DND-41 (cell line): ENCODE measurements at regions not wholly inside any gene's neighbourhood (a gene's known extent, or its start where the extent isn't known, plus 50 kb on each side); places are given as distances from the start of the nearest gene placed in this dataset.
"Not testable (repeated sequence)": the region's sequence is repeated elsewhere in the genome, so short reads cannot be mapped to it uniquely, and the experiment has no call there.

Source experiments
- ATAC-seq: fragments of 200-7000 bp; cut with Tn5 transposase; 3 replicates; pipeline ENCODE4 v1.9.1; 2021; ENCODE audit warnings: low read depth; ENCODE audit not compliant: insufficient read depth
- DNase-seq: peaks from one replicate; pipeline ENCODE4 v3.0.0-alpha.2; 2020
- H2AFZ ChIP-seq: 2 replicates; pipeline ENCODE4 v1.6.0; 2012; ENCODE audit warnings: low read depth, low read length
- H3K27ac ChIP-seq: 2 replicates; pipeline ENCODE4 v1.5.1; 2012; ENCODE audit warnings: low read length, inconsistent platforms
- H3K27me3 ChIP-seq: fragments of 200-600 bp; sonication (generic); 2 replicates; pipeline ENCODE4 v1.6.0; 2012; ENCODE audit warnings: low read length, mild to moderate bottlenecking, inconsistent platforms; ENCODE audit not compliant: insufficient read depth, poor library complexity
- H3K36me3 ChIP-seq: 2 replicates; pipeline ENCODE4 v1.5.1; 2012; ENCODE audit warnings: low read length, inconsistent platforms; ENCODE audit not compliant: insufficient read depth
- H3K4me1 ChIP-seq: 2 replicates; pipeline ENCODE4 v1.5.1; 2012; ENCODE audit warnings: mild to moderate bottlenecking, low read length; ENCODE audit not compliant: insufficient read depth
- H3K4me2 ChIP-seq: 2 replicates; pipeline ENCODE4 v1.6.0; 2012; ENCODE audit warnings: mild to moderate bottlenecking, moderate library complexity, low read length, inconsistent platforms; ENCODE audit not compliant: insufficient read depth
- H3K4me3 ChIP-seq, 2 experiments: fragments of 200-600 bp in 1 of 2; shearing (Covaris generic) in 1 of 2; 2 replicates each; pipeline ENCODE4 v1.5.1; 2012 to 2016; ENCODE audit warnings: inconsistent platforms in 2 of 2, low read length in 2 of 2, mild to moderate bottlenecking in 2 of 2, low read depth in 1 of 2, moderate library complexity in 1 of 2
- H3K79me2 ChIP-seq: 2 replicates; pipeline ENCODE4 v1.6.0; 2012; ENCODE audit warnings: low read length, inconsistent platforms; ENCODE audit not compliant: insufficient read depth
- H3K9ac ChIP-seq: 2 replicates; pipeline ENCODE4 v1.6.0; 2012; ENCODE audit warnings: low read depth, mild to moderate bottlenecking, inconsistent platforms, low read length, moderate library complexity
- H3K9me3 ChIP-seq: 2 replicates; pipeline ENCODE4 v1.5.1; 2012; ENCODE audit warnings: low read length, moderate library complexity, mild to moderate bottlenecking, inconsistent platforms; ENCODE audit not compliant: insufficient read depth, severe bottlenecking
- H4K20me1 ChIP-seq: 2 replicates; pipeline ENCODE4 v1.6.0; 2012; ENCODE audit warnings: low read length; ENCODE audit not compliant: insufficient read depth
- EZH2 ChIP-seq: IDR thresholded peaks from 3 replicates; pipeline ENCODE4 v1.6.1; 2012; ENCODE audit warnings: borderline replicate concordance, low read depth, mild to moderate bottlenecking, moderate library complexity, low read length, inconsistent platforms; ENCODE audit not compliant: severe bottlenecking
- TF ChIP-seq, protein P1 (sequence below): IDR thresholded peaks from 2 replicates; pipeline ENCODE4 v1.5.1; 2012; ENCODE audit warnings: borderline replicate concordance, low read length, moderate library complexity, mild to moderate bottlenecking; ENCODE audit not compliant: poor library complexity, severe bottlenecking; ENCODE audit errors: extremely low read depth

DNA sequence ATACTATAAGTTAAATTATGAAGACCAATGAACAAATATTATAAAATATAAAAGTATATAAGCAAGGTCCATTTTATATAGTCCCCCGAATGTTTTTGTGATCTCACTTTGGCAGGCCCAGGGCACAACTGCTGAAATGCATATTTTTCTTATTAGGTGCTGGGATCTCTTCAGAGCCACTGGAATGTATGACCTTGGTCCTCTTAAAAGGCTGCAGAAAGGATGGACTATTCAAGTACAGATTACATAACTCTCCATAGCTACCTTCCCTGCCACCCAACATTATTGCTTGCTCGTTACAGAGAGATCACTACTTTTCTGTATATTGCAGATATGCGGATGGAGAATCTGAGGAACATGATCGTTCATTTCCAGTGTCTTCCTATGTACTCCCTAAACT, 925.6 kb upstream of the CELF4 start:
- H3K9ac ChIP-seq, result no peak overlapping the region
- H3K79me2 ChIP-seq, result no peaks in the 10 kb centered on the region
- H3K4me1 ChIP-seq, result peaks cover 37% of the 10 kb centered on the region
- H4K20me1 ChIP-seq, result no peaks in the 10 kb centered on the region
- no peaks in the 10 kb centered on the region for H3K27me3 ChIP-seq
- DNase-seq, result no peak
- H2AFZ ChIP-seq, result no peak overlapping the region
- H3K4me3 ChIP-seq, result no peak overlapping the region
- no peak overlapping the region for H3K27ac ChIP-seq
- no peak for TF ChIP-seq EZH2
- no peaks in the 10 kb centered on the region for H3K9me3 ChIP-seq
- no peak for ATAC-seq
- no peak overlapping the region for H3K4me2 ChIP-seq
- no peaks in the 10 kb centered on the region for H3K36me3 ChIP-seq

GRCh38 chr18:38489721-38490120, 924.1 kb upstream of the CELF4 start:
- not testable (repeated sequence) for H3K9me3 ChIP-seq, H3K9ac ChIP-seq, H3K27me3 ChIP-seq, H3K79me2 ChIP-seq, H3K4me2 ChIP-seq, H3K4me3 ChIP-seq, ATAC-seq, DNase-seq, H3K36me3 ChIP-seq, H2AFZ ChIP-seq, H4K20me1 ChIP-seq, H3K27ac ChIP-seq
- peaks cover 22% of the 10 kb centered on the region for H3K4me1 ChIP-seq

GRCh38 chr18:38487521-38487920, 921.9 kb upstream of the CELF4 start:
- ATAC-seq, result no peak; the same call in 2 of the 3 replicates
- DNase-seq, result no peak
- Histone ChIP-seq H3K9ac (no peak overlapping the region), H3K27me3 (no peaks in the 10 kb centered on the region), H3K27ac (no peak overlapping the region), H3K4me2 (no peak overlapping the region), H3K79me2 (no peaks in the 10 kb centered on the region), H3K4me3 (no peak overlapping the region), H3K4me1 (peaks cover 21% of the 10 kb centered on the region), H2AFZ (no peak overlapping the region), H4K20me1 (no peaks in the 10 kb centered on the region), H3K36me3 (no peaks in the 10 kb centered on the region), H3K9me3 (peaks cover 2% of the 10 kb centered on the region)
- TF ChIP-seq, protein P1, sequence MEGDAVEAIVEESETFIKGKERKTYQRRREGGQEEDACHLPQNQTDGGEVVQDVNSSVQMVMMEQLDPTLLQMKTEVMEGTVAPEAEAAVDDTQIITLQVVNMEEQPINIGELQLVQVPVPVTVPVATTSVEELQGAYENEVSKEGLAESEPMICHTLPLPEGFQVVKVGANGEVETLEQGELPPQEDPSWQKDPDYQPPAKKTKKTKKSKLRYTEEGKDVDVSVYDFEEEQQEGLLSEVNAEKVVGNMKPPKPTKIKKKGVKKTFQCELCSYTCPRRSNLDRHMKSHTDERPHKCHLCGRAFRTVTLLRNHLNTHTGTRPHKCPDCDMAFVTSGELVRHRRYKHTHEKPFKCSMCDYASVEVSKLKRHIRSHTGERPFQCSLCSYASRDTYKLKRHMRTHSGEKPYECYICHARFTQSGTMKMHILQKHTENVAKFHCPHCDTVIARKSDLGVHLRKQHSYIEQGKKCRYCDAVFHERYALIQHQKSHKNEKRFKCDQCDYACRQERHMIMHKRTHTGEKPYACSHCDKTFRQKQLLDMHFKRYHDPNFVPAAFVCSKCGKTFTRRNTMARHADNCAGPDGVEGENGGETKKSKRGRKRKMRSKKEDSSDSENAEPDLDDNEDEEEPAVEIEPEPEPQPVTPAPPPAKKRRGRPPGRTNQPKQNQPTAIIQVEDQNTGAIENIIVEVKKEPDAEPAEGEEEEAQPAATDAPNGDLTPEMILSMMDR, result no peak
- no peak for TF ChIP-seq EZH2

DNA sequence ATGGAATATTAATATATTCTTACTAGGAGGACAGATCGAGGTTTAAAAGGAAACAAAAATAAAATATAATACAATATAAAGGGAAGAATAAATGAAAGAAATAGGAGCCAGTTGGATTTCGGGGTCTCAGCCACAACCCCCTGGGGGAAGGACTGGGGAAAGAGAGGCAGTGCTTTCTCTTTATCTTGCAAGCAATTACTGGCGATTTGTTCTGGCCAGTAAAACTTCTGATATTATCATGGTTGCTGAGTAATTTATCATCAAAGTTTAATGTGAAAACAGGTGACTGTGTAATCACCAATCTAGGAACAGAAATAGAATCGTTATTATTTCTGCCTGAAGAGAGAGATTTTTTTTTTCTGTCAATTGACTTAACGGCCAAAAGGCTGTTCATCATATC, 917.7 kb upstream of the CELF4 start:
- H2AFZ ChIP-seq, result no peak overlapping the region
- no peaks in the 10 kb centered on the region; the same call in 1 of the 2 replicates for H3K36me3 ChIP-seq
- peaks cover 17% of the 10 kb centered on the region for H3K9me3 ChIP-seq
- H3K79me2 ChIP-seq, result no peaks in the 10 kb centered on the region
- H3K4me2 ChIP-seq, result no peak overlapping the region
- no peak for ATAC-seq
- peak overlapping the region; percentile 82 for H3K27ac ChIP-seq
- H4K20me1 ChIP-seq, result no peaks in the 10 kb centered on the region
- H3K4me3 ChIP-seq, result no peak overlapping the region
- peak overlapping the region; percentile 49; the same call in 1 of the 2 replicates for H3K9ac ChIP-seq
- no peaks in the 10 kb centered on the region for H3K27me3 ChIP-seq
- TF ChIP-seq, protein P1, result no peak
- DNase-seq, result no peak
- H3K4me1 ChIP-seq, result peaks cover 46% of the 10 kb centered on the region
